ENCODE measurements at regions not wholly inside any gene's neighbourhood (a gene's known extent, or its start where the extent isn't known, plus 50 kb on each side); places are given as distances from the start of the nearest gene placed in this dataset.

DNA sequence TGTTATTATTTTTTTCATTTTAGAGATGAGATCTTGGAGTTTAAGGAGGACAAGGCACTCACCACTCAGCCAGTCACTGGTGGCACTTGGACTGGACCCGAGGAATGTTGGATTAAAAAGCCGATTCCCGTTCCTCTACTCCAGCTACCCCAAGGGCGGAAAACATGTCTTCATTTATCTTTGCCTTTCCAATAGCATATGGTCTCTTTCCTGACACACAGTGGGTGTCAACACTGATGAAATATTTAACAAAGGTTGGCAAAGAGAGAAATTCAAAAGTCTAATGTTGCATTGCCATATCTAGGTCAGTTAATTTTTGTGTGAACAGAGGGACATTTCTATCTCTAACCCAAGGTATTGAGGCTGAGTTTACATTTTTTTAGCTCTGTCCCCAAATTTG lies 459.7 kb downstream of the RBFOX1 start:
- no peaks in the 10 kb centered on the region for H3K9me3 Mint-ChIP-seq
- TF ChIP-seq, protein P1, sequence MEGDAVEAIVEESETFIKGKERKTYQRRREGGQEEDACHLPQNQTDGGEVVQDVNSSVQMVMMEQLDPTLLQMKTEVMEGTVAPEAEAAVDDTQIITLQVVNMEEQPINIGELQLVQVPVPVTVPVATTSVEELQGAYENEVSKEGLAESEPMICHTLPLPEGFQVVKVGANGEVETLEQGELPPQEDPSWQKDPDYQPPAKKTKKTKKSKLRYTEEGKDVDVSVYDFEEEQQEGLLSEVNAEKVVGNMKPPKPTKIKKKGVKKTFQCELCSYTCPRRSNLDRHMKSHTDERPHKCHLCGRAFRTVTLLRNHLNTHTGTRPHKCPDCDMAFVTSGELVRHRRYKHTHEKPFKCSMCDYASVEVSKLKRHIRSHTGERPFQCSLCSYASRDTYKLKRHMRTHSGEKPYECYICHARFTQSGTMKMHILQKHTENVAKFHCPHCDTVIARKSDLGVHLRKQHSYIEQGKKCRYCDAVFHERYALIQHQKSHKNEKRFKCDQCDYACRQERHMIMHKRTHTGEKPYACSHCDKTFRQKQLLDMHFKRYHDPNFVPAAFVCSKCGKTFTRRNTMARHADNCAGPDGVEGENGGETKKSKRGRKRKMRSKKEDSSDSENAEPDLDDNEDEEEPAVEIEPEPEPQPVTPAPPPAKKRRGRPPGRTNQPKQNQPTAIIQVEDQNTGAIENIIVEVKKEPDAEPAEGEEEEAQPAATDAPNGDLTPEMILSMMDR (conservative IDR thresholded peaks at IDR 0.05): no peak
- no peaks in the 10 kb centered on the region for H3K36me3 Mint-ChIP-seq (ENCODE audit: low read depth)
- DNase-seq: no peak
- no peak overlapping the region for H3K4me3 ChIP-seq (ENCODE audit: low read length)
- H3K36me3 ChIP-seq (ENCODE audit: control insufficient read depth, insufficient read depth, low read length): no peaks in the 10 kb centered on the region
- H3K27ac ChIP-seq (ENCODE audit: low read depth, low read length): no peak overlapping the region
- no peaks in the 10 kb centered on the region for H3K4me1 Mint-ChIP-seq
- H3K27me3 ChIP-seq (ENCODE audit: control insufficient read depth, insufficient read depth, low read length, poor library complexity, severe bottlenecking): peaks cover 5% of the 10 kb centered on the region
- H3K27me3 Mint-ChIP-seq (ENCODE audit: insufficient read depth): peaks cover 1% of the 10 kb centered on the region
- no peak overlapping the region for H3K9ac ChIP-seq (ENCODE audit: extremely low read depth, low read length, poor library complexity, severe bottlenecking)
- no peak overlapping the region for H3K27ac Mint-ChIP-seq
- H3K4me1 ChIP-seq (ENCODE audit: control insufficient read depth, insufficient read depth, low read length): no peaks in the 10 kb centered on the region
- no peaks in the 10 kb centered on the region for H3K9me3 ChIP-seq (ENCODE audit: control insufficient read depth, low read length)
- no peak overlapping the region for H3K4me3 Mint-ChIP-seq
- 95% methylated on average over 4 of the region's 4 CpGs; no CpG with 5 or more reads in 1 of the 2 experiments for WGBS, 2 experiments (ENCODE audit: insufficient coverage in 1 of 2, insufficient read length in 1 of 2)

DNA sequence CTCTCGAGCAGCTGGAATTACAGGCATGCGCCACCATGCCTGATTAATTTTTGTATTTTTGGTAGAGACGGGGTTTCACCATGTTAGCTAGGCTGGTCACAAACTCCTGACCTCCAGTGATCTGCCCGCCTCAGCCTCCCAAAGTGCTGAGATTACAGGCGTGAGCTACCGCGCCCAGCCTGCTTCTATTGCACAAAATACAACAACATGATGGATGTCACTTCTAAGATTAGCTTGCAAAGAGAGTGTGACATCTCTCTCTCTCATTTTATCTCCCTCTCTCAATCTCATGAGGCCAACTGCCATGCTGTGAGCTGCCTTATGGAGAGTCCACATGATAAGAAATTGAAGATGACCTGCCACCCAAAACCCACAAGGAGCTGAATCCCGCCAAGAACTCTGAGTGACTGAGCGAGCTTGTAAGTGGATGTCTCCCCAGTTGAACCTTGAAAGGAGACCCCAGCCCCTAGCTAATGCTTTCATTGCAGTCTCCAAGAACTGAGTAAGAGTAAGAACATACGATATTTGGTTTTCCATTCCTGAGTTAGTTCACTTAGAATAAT lies 458.5 kb downstream of the RBFOX1 start:
- 92 to 97% methylated on average over 7 to 10 of the region's 10 CpGs for WGBS, 2 experiments (ENCODE audit: insufficient coverage in 1 of 2, insufficient read length in 1 of 2)
- H3K4me3 ChIP-seq (ENCODE audit: low read length): no peak overlapping the region

DNA sequence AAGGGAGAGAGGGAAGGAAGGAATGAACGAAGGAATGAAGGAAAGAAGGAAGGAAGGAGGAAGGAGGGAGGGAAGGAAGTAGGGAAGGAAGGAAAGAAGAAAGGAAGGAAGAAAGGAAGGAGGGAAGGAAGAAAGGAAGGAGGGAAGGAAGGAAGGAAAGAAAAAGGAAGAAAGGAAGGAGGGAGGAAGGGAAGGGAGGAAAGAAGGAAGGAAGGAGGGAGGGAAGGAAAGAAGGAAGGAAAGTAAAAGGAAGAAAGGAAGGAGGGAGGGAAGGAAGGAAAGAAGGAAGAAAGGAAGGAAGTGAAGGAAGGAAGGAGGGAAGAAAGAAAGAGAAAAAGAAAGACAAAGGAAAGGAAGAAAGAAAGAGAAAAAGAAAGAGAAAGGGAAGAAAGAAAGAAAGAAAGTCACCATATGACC lies 442.4 kb downstream of the RBFOX1 start:
- TF ChIP-seq, protein P1 (conservative IDR thresholded peaks at IDR 0.05): no peak
- DNase-seq: no peak
- H3K4me1 ChIP-seq (ENCODE audit: control insufficient read depth, insufficient read depth, low read length): no peaks in the 10 kb centered on the region
- Mint-ChIP-seq H3K9me3 (no peaks in the 10 kb centered on the region), H3K4me1 (peaks cover 1% of the 10 kb centered on the region), H3K36me3 (ENCODE audit: low read depth) (no peaks in the 10 kb centered on the region), H3K27ac (no peak overlapping the region), H3K27me3 (ENCODE audit: insufficient read depth) (no peaks in the 10 kb centered on the region), H3K4me3 (no peak overlapping the region)
- no peaks in the 10 kb centered on the region for H3K9me3 ChIP-seq (ENCODE audit: control insufficient read depth, low read length)
- H3K36me3 ChIP-seq (ENCODE audit: control insufficient read depth, insufficient read depth, low read length): no peaks in the 10 kb centered on the region
- no peak overlapping the region for H3K9ac ChIP-seq (ENCODE audit: extremely low read depth, low read length, poor library complexity, severe bottlenecking)
- no peak overlapping the region for H3K27ac ChIP-seq (ENCODE audit: low read depth, low read length)
- no peak overlapping the region for H3K4me3 ChIP-seq (ENCODE audit: low read length)
- WGBS, 2 experiments (ENCODE audit: insufficient coverage in 1 of 2, insufficient read length in 1 of 2): 93 to 96% methylated on average over 1 of the region's 1 CpG
- H3K27me3 ChIP-seq (ENCODE audit: control insufficient read depth, insufficient read depth, low read length, poor library complexity, severe bottlenecking): no peaks in the 10 kb centered on the region

More for the DNA sequence above, 458.5 kb downstream of the RBFOX1 start:
- no peak overlapping the region for H3K27ac ChIP-seq (ENCODE audit: low read depth, low read length)
- Mint-ChIP-seq H3K4me1 (no peaks in the 10 kb centered on the region), H3K36me3 (ENCODE audit: low read depth) (no peaks in the 10 kb centered on the region), H3K9me3 (no peaks in the 10 kb centered on the region), H3K27ac (no peak overlapping the region), H3K27me3 (ENCODE audit: insufficient read depth) (no peaks in the 10 kb centered on the region), H3K4me3 (no peak overlapping the region)
- H3K9me3 ChIP-seq (ENCODE audit: control insufficient read depth, low read length): no peaks in the 10 kb centered on the region
- no peaks in the 10 kb centered on the region for H3K36me3 ChIP-seq (ENCODE audit: control insufficient read depth, insufficient read depth, low read length)
- no peaks in the 10 kb centered on the region for H3K4me1 ChIP-seq (ENCODE audit: control insufficient read depth, insufficient read depth, low read length)
- TF ChIP-seq, protein P1 (conservative IDR thresholded peaks at IDR 0.05): no peak
- DNase-seq: no peak
- no peaks in the 10 kb centered on the region for H3K27me3 ChIP-seq (ENCODE audit: control insufficient read depth, insufficient read depth, low read length, poor library complexity, severe bottlenecking)
- no peak overlapping the region for H3K9ac ChIP-seq (ENCODE audit: extremely low read depth, low read length, poor library complexity, severe bottlenecking)

All from endodermal cell (in vitro differentiated cells).